GM21381 (cell line): ENCODE measurements at regions not wholly inside any gene's neighbourhood (a gene's known extent, or its start where the extent isn't known, plus 50 kb on each side); places are given as distances from the start of the nearest gene placed in this dataset.

Source experiments
- ATAC-seq: cut with Tn5 transposase; IDR thresholded peaks from one replicate; pipeline ENCODE4 v1.9.1; 2021; ENCODE audit warnings: mild to moderate bottlenecking, moderate library complexity; ENCODE audit not compliant: unreplicated experiment

GRCh38 chr2:67651565-67651964 is 254.4 kb downstream of the ETAA1 start:
- ATAC-seq = no peak

DNA sequence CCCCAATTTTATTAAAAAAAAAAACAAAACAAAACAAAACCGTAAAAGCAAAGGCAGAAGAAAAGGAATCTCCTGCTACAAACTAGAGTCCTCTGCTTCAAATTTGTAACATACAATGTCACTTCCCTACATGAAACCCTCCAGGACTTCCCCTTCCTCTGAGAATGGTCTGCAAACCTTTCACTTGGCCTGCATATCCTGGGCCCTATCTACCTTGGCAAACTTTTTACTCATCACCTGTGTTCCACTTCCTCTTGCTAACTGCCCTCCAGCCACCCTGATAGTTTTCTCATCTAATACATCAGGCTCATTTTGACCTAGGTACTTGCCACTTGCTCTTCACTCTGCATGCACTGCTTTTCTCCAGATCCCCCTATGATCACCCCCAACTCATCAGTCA is 255.5 kb downstream of the ETAA1 start:
- ATAC-seq = peak; percentile 69

DNA sequence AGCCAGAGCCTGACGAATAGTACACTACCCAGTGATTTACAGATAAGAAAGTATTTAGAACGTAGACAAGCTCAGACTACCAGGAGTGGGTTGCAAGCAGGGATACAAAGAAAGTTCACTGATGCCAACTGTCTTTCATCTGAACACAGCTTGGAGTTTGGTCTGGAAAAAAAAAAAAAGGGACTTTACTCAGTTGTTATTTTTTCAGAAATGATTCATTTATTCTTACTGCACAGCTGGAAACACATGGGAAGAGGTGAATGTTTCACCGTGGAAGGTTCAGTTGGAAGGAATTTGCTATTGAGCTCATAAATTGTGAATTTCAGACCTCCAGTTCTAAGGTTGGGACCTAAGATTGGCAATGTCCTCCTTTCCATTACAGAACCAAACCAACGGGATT is 259.7 kb downstream of the ETAA1 start:
- ATAC-seq = no peak

- ATAC-seq = no peak
Measured at GRCh38 chr2:67658820-67659219, 261.7 kb downstream of the ETAA1 start.

- ATAC-seq = no peak
Measured at GRCh38 chr2:67660015-67660602, 263.0 kb downstream of the ETAA1 start.

GRCh38 chr2:67660871-67661270 is 263.7 kb downstream of the ETAA1 start:
- ATAC-seq = no peak

- no peak for ATAC-seq
Measured at GRCh38 chr2:67662222-67662621, 265.1 kb downstream of the ETAA1 start.

DNA sequence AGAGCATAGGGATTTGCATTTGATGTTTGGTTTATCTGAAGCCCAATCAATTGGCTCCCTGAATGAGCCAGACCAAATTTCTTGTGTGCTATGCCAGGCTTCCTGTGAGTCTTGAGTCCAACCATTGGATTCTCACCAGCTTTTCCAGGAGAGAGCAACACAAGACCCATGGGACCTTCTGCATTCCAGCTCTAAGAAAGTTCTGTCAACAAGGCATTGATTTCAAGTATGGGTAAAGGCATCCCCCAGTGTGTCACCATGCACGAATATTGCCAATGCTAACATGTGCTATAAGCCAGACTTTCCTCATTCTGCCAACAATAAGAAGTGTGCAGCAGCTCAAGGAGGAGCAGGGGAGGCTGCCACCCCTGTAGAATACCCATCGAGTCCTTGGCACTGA is 266.6 kb downstream of the ETAA1 start:
- no peak for ATAC-seq

GRCh38 chr2:67666386-67667053 is 269.4 kb downstream of the ETAA1 start:
- ATAC-seq = no peak

DNA sequence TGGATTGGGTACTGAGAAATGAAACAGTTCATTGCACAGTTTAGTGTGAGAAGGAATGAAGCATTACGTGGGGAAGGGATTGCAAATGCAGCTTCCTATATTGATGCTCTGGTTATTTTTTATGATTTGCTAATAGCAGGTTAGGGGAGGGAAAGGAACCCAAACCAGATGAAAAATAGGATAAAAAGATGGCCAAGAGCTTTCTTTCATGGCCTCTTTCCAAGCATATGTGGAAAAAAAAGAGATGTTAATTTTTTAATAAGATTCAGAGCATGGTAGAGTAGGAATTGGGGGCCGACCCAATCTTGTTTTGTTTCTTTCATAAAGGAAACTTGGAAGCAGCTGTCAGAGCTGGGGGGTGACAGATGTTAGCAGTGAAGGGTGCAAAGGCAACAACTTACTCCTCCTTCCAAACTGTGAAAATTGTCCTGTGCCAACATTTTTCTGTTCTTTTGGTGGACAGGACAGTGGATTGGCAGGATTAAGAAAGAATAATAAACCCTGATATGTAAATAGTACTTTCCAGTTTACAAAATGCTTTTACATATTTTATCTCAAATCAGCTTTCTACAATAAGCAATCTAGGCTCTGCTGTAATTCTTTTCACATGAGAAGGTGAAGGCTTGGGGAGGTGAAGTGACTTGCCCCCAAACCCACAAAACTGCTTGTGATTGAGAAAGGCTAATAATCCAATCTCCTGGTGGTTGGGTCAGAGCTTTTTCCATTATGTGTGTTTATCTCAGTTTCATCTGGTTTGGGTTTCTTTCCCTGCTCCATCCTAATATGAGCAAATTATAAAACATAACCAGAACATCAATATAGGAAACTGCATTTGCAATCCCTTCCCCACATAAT is 270.1 kb downstream of the ETAA1 start:
- no peak for ATAC-seq

DNA sequence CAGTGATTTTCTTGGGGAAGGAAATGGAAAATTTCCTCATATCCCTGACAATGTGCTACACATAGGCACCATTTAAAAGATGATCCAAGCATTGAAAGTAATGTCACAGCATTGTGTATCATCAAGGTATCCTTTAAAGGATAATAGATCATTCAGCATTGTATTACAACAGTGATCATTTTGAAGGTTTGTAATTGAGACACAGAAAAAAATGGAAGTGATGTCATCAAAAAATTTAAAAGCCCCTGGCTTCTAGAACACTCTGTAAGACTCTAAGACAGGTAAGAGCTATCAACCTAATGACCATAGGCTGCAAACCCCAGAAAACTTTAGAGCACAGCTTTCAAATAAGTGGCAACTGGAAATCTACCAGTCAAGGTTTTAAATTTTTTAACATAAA is 271.4 kb downstream of the ETAA1 start:
- ATAC-seq = no peak

- ATAC-seq = no peak
Measured at GRCh38 chr2:67669168-67669567, 272.0 kb downstream of the ETAA1 start.

- ATAC-seq = no peak
Measured at GRCh38 chr2:67669766-67670165, 272.6 kb downstream of the ETAA1 start.

- no peak for ATAC-seq
Measured at GRCh38 chr2:67670747-67671183, 273.6 kb downstream of the ETAA1 start.

DNA sequence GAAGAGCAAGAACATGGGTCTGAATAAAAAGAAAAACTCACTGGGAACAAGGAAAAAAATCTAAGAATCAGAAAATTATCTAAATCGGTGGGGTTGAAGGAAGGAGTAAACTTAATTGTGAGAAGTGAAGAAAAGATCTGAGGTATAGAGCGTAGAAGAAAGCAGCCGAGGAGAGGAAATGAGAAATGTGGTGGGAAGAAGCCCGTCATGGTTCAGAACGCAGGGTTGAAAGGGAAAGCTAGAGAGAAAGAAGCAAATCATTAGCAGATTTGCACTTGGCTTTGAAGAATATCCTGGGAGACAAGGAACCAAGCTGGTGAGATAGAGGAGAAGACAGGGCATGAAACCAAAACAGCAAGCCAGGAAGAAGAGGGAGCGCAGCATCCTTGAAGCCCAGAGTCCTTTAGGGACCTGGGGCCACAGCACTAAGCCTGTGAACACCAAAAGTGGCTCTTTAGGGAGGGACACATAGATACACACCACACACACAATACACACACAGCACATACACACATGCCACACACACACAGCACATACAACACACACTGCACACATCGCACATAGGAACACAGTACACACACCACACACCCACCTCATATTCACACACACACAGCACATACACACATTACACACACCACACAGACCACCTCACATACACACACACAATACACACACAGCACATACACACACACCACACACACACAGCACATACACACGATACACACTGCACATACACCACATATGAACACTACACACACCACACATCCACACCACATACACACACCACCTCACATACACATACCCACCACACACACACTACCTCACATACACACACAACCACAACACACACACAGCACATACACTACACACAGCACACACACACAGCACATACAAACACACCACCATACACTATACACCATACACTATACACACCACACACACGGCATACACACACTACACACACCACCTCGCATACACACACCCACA is 274.6 kb downstream of the ETAA1 start:
- no peak for ATAC-seq

DNA sequence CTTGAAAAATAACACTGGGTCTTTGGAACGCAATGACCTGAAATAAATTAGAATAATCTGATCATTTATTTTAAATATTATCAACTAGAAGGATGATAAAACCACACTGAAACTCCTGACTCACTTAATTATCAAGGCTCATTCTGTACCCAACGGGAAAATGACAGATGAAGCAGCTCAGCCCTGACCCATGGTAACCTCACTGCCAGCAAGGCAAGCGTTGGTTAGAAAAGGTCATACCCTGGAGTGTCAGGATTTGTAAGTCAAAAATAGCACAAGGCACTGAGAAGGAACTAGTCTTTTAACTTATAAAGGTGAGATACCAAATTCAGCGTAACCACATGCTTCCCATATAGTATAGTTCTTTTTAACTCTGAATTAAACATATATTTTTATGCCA is 277.5 kb downstream of the ETAA1 start:
- no peak for ATAC-seq

DNA sequence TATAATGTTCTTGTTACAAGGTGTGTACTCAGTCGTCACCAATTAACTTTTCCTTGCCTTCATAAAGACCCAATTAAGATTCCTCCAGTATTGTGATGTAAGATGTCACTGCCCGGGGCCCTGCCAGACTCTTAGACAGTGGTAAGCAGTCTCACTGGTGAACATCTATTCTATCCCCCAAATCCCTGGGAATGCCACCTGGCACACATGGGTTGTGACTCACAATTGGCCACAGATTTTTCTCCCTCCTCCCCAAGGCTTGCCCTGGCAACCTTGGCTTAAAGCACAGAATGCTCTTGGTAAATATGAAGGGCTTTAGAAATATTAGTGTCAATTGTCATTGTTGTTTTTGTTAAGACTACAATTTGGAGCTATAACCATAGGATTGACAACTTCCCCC is 287.9 kb downstream of the ETAA1 start:
- ATAC-seq = no peak

DNA sequence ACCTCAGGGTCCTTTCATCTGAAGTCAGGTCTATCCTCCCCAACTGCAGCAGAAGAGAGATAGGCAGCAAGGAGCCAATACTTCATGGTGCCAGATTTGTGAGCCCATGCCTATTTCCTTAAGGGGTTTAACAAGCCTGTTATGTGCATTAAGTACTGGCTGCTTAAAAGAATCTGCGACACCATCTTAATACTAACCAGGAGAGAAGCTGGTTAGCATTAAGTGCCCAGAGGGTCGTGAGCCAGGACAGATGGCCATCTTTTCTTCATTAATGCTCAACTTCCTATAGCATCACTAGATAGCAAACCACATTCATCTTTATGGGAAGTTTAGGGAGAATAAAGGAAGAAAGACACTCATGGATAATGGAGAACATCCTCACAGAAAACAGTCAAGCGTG is 289.1 kb downstream of the ETAA1 start:
- no peak for ATAC-seq

- ATAC-seq = no peak
Measured at GRCh38 chr2:67689186-67689585, 292.1 kb downstream of the ETAA1 start.

DNA sequence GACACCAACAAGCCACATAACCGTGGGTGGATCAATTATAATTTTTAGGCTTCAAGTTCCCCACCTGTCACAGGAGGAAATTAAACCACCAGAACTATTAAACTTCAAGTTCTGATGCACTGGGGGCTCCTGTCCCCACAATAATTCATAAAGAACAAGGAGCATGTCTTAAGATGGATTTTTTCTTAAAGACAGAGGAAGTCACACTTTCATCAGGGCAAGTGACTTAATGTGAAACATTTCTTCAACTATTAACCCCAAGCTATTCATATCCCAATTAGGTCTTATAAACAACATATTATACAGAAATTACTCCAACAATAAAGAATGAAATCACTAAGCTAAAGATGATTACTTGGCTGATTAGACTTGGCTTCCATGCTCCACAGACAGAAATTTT is 292.5 kb downstream of the ETAA1 start:
- ATAC-seq = no peak

GRCh38 chr2:67694445-67694844 is 297.3 kb downstream of the ETAA1 start:
- ATAC-seq = no peak
